ENCODE measurements at regions not wholly inside any gene's neighbourhood (a gene's known extent, or its start where the extent isn't known, plus 50 kb on each side); places are given as distances from the start of the nearest gene placed in this dataset.

DNA sequence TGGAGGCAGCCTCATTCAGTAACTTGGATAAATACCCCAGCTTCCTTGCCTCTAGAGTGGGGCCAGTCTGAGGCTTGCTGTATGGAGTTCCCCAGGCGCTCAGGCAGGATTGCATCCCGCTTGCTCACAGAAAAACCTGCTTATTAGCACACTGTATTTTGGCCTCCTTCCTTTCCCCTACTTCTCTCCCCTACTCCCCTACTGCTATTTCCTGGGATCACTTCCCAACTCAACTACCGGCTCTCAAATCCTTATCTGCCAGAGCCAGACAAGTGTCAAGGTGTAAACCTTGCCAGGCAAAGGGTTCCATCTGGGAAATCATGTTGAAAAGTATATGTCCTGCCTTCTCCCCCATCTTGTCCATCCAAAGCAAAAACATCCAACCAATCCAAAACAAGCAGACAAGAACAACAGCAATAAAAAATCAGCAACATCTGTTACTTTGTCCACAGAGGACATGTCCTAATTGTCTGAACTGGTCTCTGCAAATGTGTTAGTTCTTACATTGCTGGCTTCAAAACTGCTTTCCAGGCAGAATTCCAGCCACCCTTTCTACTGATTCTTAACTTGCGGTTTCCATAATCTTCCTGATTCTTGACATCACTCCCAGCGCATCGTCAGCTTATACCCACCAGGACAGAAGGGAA is 164.1 kb upstream of the SEMA6A start:
- TF ChIP-seq, protein P1, sequence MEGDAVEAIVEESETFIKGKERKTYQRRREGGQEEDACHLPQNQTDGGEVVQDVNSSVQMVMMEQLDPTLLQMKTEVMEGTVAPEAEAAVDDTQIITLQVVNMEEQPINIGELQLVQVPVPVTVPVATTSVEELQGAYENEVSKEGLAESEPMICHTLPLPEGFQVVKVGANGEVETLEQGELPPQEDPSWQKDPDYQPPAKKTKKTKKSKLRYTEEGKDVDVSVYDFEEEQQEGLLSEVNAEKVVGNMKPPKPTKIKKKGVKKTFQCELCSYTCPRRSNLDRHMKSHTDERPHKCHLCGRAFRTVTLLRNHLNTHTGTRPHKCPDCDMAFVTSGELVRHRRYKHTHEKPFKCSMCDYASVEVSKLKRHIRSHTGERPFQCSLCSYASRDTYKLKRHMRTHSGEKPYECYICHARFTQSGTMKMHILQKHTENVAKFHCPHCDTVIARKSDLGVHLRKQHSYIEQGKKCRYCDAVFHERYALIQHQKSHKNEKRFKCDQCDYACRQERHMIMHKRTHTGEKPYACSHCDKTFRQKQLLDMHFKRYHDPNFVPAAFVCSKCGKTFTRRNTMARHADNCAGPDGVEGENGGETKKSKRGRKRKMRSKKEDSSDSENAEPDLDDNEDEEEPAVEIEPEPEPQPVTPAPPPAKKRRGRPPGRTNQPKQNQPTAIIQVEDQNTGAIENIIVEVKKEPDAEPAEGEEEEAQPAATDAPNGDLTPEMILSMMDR (IDR thresholded peaks at IDR 0.05; ENCODE audit: extremely low read depth in 1 of 2, insufficient read depth in 1 of 2, low read depth in 1 of 2, low read length in 2 of 2): no peak
- TF ChIP-seq POLR2A (IDR thresholded peaks at IDR 0.05; ENCODE audit: low read depth, low read length): no peak
- TF ChIP-seq MYC (IDR thresholded peaks at IDR 0.05; ENCODE audit: low read depth, low read length): no peak
- TF ChIP-seq, protein P2, sequence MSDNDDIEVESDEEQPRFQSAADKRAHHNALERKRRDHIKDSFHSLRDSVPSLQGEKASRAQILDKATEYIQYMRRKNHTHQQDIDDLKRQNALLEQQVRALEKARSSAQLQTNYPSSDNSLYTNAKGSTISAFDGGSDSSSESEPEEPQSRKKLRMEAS (IDR thresholded peaks at IDR 0.05; ENCODE audit: insufficient read depth, insufficient read length): no peak
